GM23338 (cell line): ENCODE measurements at regions not wholly inside any gene's neighbourhood (a gene's known extent, or its start where the extent isn't known, plus 50 kb on each side); places are given as distances from the start of the nearest gene placed in this dataset.

Experiments used
- ATAC-seq: fragments of 200-7000 bp; cut with Tn5 transposase; 3 replicates; pipeline ENCODE4 v1.9.1; 2020
- DNase-seq: peaks from one replicate; pipeline ENCODE4 v3.0.0-alpha.2; 2015; ENCODE audit warnings: low spot score
- H2AFZ ChIP-seq: fragments of 200-600 bp; sonication (generic); 2 replicates; pipeline ENCODE4 v1.8.0; 2016; ENCODE audit warnings: antibody characterized with exemption, mild to moderate bottlenecking, moderate library complexity
- H3F3A ChIP-seq: fragments of 200-600 bp; sonication (generic); replicated peaks from 2 replicates; pipeline ENCODE4 v1.8.0; 2017; ENCODE audit warnings: antibody characterized with exemption, mixed run types, low read depth
- H3K27ac ChIP-seq: fragments of 200-600 bp; sonication (generic); 2 replicates; pipeline ENCODE4 v1.6.1; 2016; ENCODE audit warnings: low read depth
- H3K27me3 ChIP-seq: fragments of 200-600 bp; sonication (generic); 2 replicates; pipeline ENCODE4 v1.8.0; 2016; ENCODE audit warnings: mild to moderate bottlenecking, mixed run types, moderate library complexity; ENCODE audit not compliant: insufficient read depth
- H3K36me3 ChIP-seq: fragments of 200-600 bp; sonication (generic); 2 replicates; pipeline ENCODE4 v1.8.0; 2016; ENCODE audit warnings: mild to moderate bottlenecking; ENCODE audit not compliant: insufficient read depth
- H3K4me1 ChIP-seq: fragments of 200-600 bp; sonication (generic); 2 replicates; pipeline ENCODE4 v1.8.0; 2016; ENCODE audit warnings: mild to moderate bottlenecking, moderate library complexity; ENCODE audit not compliant: insufficient read depth
- H3K4me2 ChIP-seq: fragments of 200-600 bp; sonication (generic); 2 replicates; pipeline ENCODE4 v1.7.1; 2017; ENCODE audit warnings: mixed run types
- H3K4me3 ChIP-seq: fragments of 200-600 bp; sonication (generic); 2 replicates; pipeline ENCODE4 v1.6.1; 2016; ENCODE audit warnings: mixed run types
- H3K79me2 ChIP-seq: fragments of 200-600 bp; sonication (generic); replicated peaks from 2 replicates; pipeline ENCODE4 v1.8.0; 2017; ENCODE audit warnings: mild to moderate bottlenecking; ENCODE audit not compliant: insufficient read depth
- H3K9me2 ChIP-seq: fragments of 200-600 bp; sonication (generic); 2 replicates; pipeline ENCODE4 v1.8.0; 2017; ENCODE audit not compliant: insufficient read depth
- H4K20me1 ChIP-seq: fragments of 200-600 bp; sonication (generic); replicated peaks from 2 replicates; pipeline ENCODE4 v1.8.0; 2017; ENCODE audit warnings: mild to moderate bottlenecking; ENCODE audit not compliant: insufficient read depth
- H3K27ac Mint-ChIP-seq: 2 replicates; pipeline ENCODE4 v1.8.0; 2020; ENCODE audit warnings: inconsistent platforms, mild to moderate bottlenecking, moderate library complexity, mixed read lengths
- H3K27me3 Mint-ChIP-seq: 3 replicates; pipeline ENCODE4 v1.8.0; 2022; ENCODE audit warnings: low read depth, mild to moderate bottlenecking, moderate library complexity, mixed read lengths, inconsistent platforms; ENCODE audit not compliant: insufficient read depth, poor library complexity
- H3K36me3 Mint-ChIP-seq: 3 replicates; pipeline ENCODE4 v1.8.0; 2021; ENCODE audit warnings: low read depth, mild to moderate bottlenecking, inconsistent platforms, moderate library complexity, mixed read lengths
- H3K4me1 Mint-ChIP-seq: 3 replicates; pipeline ENCODE4 v1.8.0; 2020; ENCODE audit warnings: mild to moderate bottlenecking, inconsistent platforms, mixed read lengths
- H3K4me3 Mint-ChIP-seq: 3 replicates; pipeline ENCODE4 v1.8.0; 2021; ENCODE audit warnings: moderate library complexity, mild to moderate bottlenecking, inconsistent platforms, mixed read lengths
- H3K9me3 Mint-ChIP-seq: 3 replicates; pipeline ENCODE4 v1.8.0; 2020; ENCODE audit warnings: moderate library complexity, mild to moderate bottlenecking, inconsistent platforms, mixed read lengths
- CREB1 ChIP-seq: fragments of 250-450 bp; sonication (Bioruptor Pico); IDR thresholded peaks from 2 replicates; pipeline ENCODE4 v1.5.0; 2020; ENCODE audit warnings: low read depth, mild to moderate bottlenecking, moderate library complexity
- EZH2 ChIP-seq: fragments of 200-600 bp; sonication (generic); IDR thresholded peaks from one replicate; pipeline ENCODE4 v1.8.0; 2017; ENCODE audit warnings: antibody characterized with exemption, mild to moderate bottlenecking, low read depth; ENCODE audit not compliant: unreplicated experiment
- EZH2phosphoT487 ChIP-seq: fragments of 200-600 bp; sonication (generic); IDR thresholded peaks from one replicate; pipeline ENCODE4 v1.8.1; 2018; ENCODE audit warnings: antibody characterized with exemption; ENCODE audit not compliant: unreplicated experiment
- JUNB ChIP-seq: IDR thresholded peaks from one replicate; pipeline ENCODE4 v1.6.1; 2016; ENCODE audit warnings: antibody characterized with exemption; ENCODE audit not compliant: unreplicated experiment
- NANOG ChIP-seq: IDR thresholded peaks from 2 replicates; pipeline ENCODE4 v1.6.1; 2016; ENCODE audit warnings: antibody characterized with exemption, borderline replicate concordance
- POLR2AphosphoS5 ChIP-seq: IDR thresholded peaks from 2 replicates; pipeline ENCODE4 v1.6.1; 2016; ENCODE audit warnings: antibody characterized with exemption, low read depth
- REST ChIP-seq: IDR thresholded peaks from one replicate; pipeline ENCODE4 v1.6.1; 2018; ENCODE audit warnings: antibody characterized with exemption; ENCODE audit not compliant: unreplicated experiment
- STAT1 ChIP-seq: IDR thresholded peaks from one replicate; pipeline ENCODE4 v1.6.1; 2016; ENCODE audit warnings: antibody characterized with exemption; ENCODE audit not compliant: unreplicated experiment
- ZNF114 ChIP-seq: fragments of 250-450 bp; sonication (Bioruptor Pico); IDR thresholded peaks from 2 replicates; pipeline ENCODE4 v1.5.0; 2020; ENCODE audit warnings: mild to moderate bottlenecking, moderate library complexity
- ZNF331 ChIP-seq: fragments of 250-450 bp; sonication (Bioruptor Pico); IDR thresholded peaks from 2 replicates; pipeline ENCODE4 v1.5.0; 2020; ENCODE audit warnings: low read depth, mild to moderate bottlenecking, moderate library complexity
- ZNF462 ChIP-seq: fragments of 250-450 bp; sonication (Bioruptor Pico); IDR thresholded peaks from 2 replicates; pipeline ENCODE4 v1.5.0; 2020; ENCODE audit warnings: mild to moderate bottlenecking, moderate library complexity
- TF ChIP-seq, protein P1 (sequence below), 2 experiments: fragments of 200-600 bp in 1 of 2; sonication (generic) in 1 of 2; conservative IDR thresholded peaks; 2 replicates each; pipeline versions ENCODE4 v1.5.1 to v1.6.1; 2016 to 2017; ENCODE audit warnings: antibody characterized with exemption in 2 of 2, low read depth in 2 of 2, mild to moderate bottlenecking in 2 of 2, moderate library complexity in 1 of 2
- TF ChIP-seq, protein P2 (sequence below): IDR thresholded peaks from 2 replicates; pipeline ENCODE4 v1.6.1; 2016; ENCODE audit warnings: antibody characterized with exemption

GRCh38 chr3:170750478-170750830, 119.5 kb downstream of the RPL22L1 start:
- Histone ChIP-seq H3K4me3 (no peak overlapping the region), H3F3A (no peaks in the 10 kb centered on the region), H2AFZ (no peak overlapping the region), H4K20me1 (no peaks in the 10 kb centered on the region), H3K79me2 (no peaks in the 10 kb centered on the region), H3K27ac (no peak overlapping the region), H3K9me2 (peaks cover 10% of the 10 kb centered on the region), H3K4me2 (no peak overlapping the region), H3K36me3 (no peaks in the 10 kb centered on the region), H3K4me1 (no peaks in the 10 kb centered on the region), H3K27me3 (no peaks in the 10 kb centered on the region)
- H3K36me3 Mint-ChIP-seq, result peaks cover 12% of the 10 kb centered on the region
- TF ChIP-seq, protein P1, sequence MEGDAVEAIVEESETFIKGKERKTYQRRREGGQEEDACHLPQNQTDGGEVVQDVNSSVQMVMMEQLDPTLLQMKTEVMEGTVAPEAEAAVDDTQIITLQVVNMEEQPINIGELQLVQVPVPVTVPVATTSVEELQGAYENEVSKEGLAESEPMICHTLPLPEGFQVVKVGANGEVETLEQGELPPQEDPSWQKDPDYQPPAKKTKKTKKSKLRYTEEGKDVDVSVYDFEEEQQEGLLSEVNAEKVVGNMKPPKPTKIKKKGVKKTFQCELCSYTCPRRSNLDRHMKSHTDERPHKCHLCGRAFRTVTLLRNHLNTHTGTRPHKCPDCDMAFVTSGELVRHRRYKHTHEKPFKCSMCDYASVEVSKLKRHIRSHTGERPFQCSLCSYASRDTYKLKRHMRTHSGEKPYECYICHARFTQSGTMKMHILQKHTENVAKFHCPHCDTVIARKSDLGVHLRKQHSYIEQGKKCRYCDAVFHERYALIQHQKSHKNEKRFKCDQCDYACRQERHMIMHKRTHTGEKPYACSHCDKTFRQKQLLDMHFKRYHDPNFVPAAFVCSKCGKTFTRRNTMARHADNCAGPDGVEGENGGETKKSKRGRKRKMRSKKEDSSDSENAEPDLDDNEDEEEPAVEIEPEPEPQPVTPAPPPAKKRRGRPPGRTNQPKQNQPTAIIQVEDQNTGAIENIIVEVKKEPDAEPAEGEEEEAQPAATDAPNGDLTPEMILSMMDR (conservative IDR thresholded peaks at IDR 0.05; ENCODE audit: low read depth in 2 of 2), result no peak
- TF ChIP-seq JUNB (no peak), NANOG (no peak), REST (no peak), STAT1 (no peak), ZNF462 (CRISPR knock-in tag) (no peak), ZNF114 (no peak), ZNF331 (CRISPR knock-in tag) (no peak), EZH2phosphoT487 (no peak), POLR2AphosphoS5 (no peak), CREB1 (CRISPR knock-in tag) (no peak), EZH2 (no peak)
- TF ChIP-seq, protein P2, sequence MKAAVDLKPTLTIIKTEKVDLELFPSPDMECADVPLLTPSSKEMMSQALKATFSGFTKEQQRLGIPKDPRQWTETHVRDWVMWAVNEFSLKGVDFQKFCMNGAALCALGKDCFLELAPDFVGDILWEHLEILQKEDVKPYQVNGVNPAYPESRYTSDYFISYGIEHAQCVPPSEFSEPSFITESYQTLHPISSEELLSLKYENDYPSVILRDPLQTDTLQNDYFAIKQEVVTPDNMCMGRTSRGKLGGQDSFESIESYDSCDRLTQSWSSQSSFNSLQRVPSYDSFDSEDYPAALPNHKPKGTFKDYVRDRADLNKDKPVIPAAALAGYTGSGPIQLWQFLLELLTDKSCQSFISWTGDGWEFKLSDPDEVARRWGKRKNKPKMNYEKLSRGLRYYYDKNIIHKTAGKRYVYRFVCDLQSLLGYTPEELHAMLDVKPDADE, result no peak
- no peaks in the 10 kb centered on the region for H3K27me3 Mint-ChIP-seq
- no peaks in the 10 kb centered on the region for H3K4me1 Mint-ChIP-seq
- no peak overlapping the region for H3K4me3 Mint-ChIP-seq
- peaks cover 11% of the 10 kb centered on the region for H3K9me3 Mint-ChIP-seq
- ATAC-seq, result no peak
- H3K27ac Mint-ChIP-seq, result no peak overlapping the region
- no peak for DNase-seq
